Common myeloid progenitor, CD34-positive (primary cell): ENCODE measurements at regions not wholly inside any gene's neighbourhood (a gene's known extent, or its start where the extent isn't known, plus 50 kb on each side); places are given as distances from the start of the nearest gene placed in this dataset.

Experiments used
- CTCF ChIA-PET: fragments of 350-600 bp; sonication (Branson Sonifier 250); formaldehyde crosslinking; loops from one replicate; lab custom pipeline; 2021; ENCODE audit warnings: antibody characterized with exemption; lab: Charles Lee
- POLR2A ChIA-PET: fragments of 350-600 bp; sonication (Branson Sonifier 250); formaldehyde crosslinking; loops from one replicate; lab custom pipeline; 2021; ENCODE audit warnings: antibody characterized with exemption; lab: Charles Lee
- DNase-seq, 3 donors: peaks; one replicate each; pipeline versions ENCODE4 v3.0.0 to v3.0.0-alpha.2; 2013
- H3K27ac ChIP-seq, 2 experiments: 1 replicate in 1 of 2; 2 replicates in 1 of 2; pipeline ENCODE4 v1.7.0; 2013; ENCODE audit warnings: inconsistent platforms in 2 of 2, low read length in 2 of 2, mild to moderate bottlenecking in 2 of 2, low read depth in 1 of 2, moderate library complexity in 1 of 2; ENCODE audit not compliant: severe bottlenecking in 2 of 2, insufficient read depth in 1 of 2, poor library complexity in 1 of 2
- H3K27me3 ChIP-seq, 5 experiments: replicated peaks in 2 of 5; 1 replicate in 3 of 5; 2 replicates in 2 of 5; pipeline versions ENCODE4 v1.6.1 to v1.7.0; 2013; ENCODE audit warnings: low read length in 4 of 5, mild to moderate bottlenecking in 2 of 5, moderate library complexity in 2 of 5, inconsistent platforms in 1 of 5; ENCODE audit not compliant: insufficient read depth in 5 of 5, control insufficient read depth in 4 of 5
- H3K36me3 ChIP-seq, 4 experiments: 1 replicate in 2 of 4; 2 replicates in 2 of 4; pipeline versions ENCODE4 v1.6.1 to v1.7.0; 2013; ENCODE audit warnings: low read length in 3 of 4, control low read depth in 1 of 4, mild to moderate bottlenecking in 1 of 4; ENCODE audit not compliant: control insufficient read depth in 4 of 4, insufficient read depth in 4 of 4
- H3K4me1 ChIP-seq, 4 experiments: 1 replicate in 3 of 4; 2 replicates in 1 of 4; pipeline versions ENCODE4 v1.6.1 to v1.7.1; 2013; ENCODE audit warnings: low read length in 3 of 4, mild to moderate bottlenecking in 3 of 4, control low read depth in 1 of 4, inconsistent platforms in 1 of 4, moderate library complexity in 1 of 4; ENCODE audit not compliant: control insufficient read depth in 4 of 4, insufficient read depth in 4 of 4; ENCODE audit errors: control extremely low read depth in 1 of 4
- H3K4me3 ChIP-seq, 7 experiments: 1 replicate in 4 of 7; 2 replicates in 3 of 7; pipeline versions ENCODE4 v1.5.1 to v1.7.0; 2013; ENCODE audit warnings: mild to moderate bottlenecking in 7 of 7, low read length in 6 of 7, moderate library complexity in 6 of 7, inconsistent platforms in 2 of 7, low read depth in 2 of 7, control low read depth in 1 of 7; ENCODE audit not compliant: insufficient read depth in 4 of 7, control insufficient read depth in 1 of 7; ENCODE audit errors: extremely low read depth in 1 of 7
- H3K9me3 ChIP-seq, 5 experiments: 1 replicate in 4 of 5; 2 replicates in 1 of 5; pipeline versions ENCODE4 v1.6.1 to v1.7.1; 2013; ENCODE audit warnings: low read length in 4 of 5, mild to moderate bottlenecking in 2 of 5, inconsistent platforms in 1 of 5, low read depth in 1 of 5, moderate library complexity in 1 of 5; ENCODE audit not compliant: control insufficient read depth in 4 of 5, insufficient read depth in 2 of 5; ENCODE audit errors: control extremely low read depth in 1 of 5
- WGBS: methylation state at CpG from one replicate; pipeline ENCODE4 v1.1.5; 2013; ENCODE audit not compliant: insufficient coverage; 5-methylcytosine and 5-hydroxymethylcytosine counted together

- H3K9me3 ChIP-seq, result peaks cover 0 to 9% (median 2%) of the 10 kb centered on the region in 5 experiments
- POLR2A ChIA-PET, result no interaction called here
- H3K27ac ChIP-seq, result no peak overlapping the region
- no CpG with 5 or more reads among the region's 1 CpG for WGBS
- DNase-seq, result no peak
- CTCF ChIA-PET, result no interaction called here
- no peaks in the 10 kb centered on the region for H3K27me3 ChIP-seq
- H3K4me1 ChIP-seq, result peaks cover 0 to 6% (median 0%) of the 10 kb centered on the region in 4 experiments
- H3K36me3 ChIP-seq, result no peaks in the 10 kb centered on the region
- H3K4me3 ChIP-seq, result no peak overlapping the region
Measured at GRCh38 chr4:132056496-132056895, 1092.6 kb upstream of the PCDH10 start.

GRCh38 chr4:132059227-132059626 lies 1089.9 kb upstream of the PCDH10 start:
- no peak overlapping the region for H3K27ac ChIP-seq

GRCh38 chr4:132062611-132063239 lies 1086.4 kb upstream of the PCDH10 start:
- H3K27ac ChIP-seq, result no peak overlapping the region
- ChIA-PET CTCF (interaction anchor here (1.2 kb wide), 1 partner anchor 14 kb away, joined by 3 read pairs; no protein-coding TSS in a partner anchor), POLR2A (interaction anchor here (0.6 kb wide), 1 partner anchor 1992 kb away, joined by 3 read pairs; no protein-coding TSS in a partner anchor)
- peaks cover 0 to 8% (median 2%) of the 10 kb centered on the region in 5 experiments for H3K9me3 ChIP-seq
- H3K4me3 ChIP-seq, result no peak overlapping the region
- H3K36me3 ChIP-seq, result no peaks in the 10 kb centered on the region
- H3K27me3 ChIP-seq, result no peaks in the 10 kb centered on the region
- H3K4me1 ChIP-seq, result peaks cover 0 to 4% (median 2%) of the 10 kb centered on the region in 4 experiments
- WGBS, result 98% methylated on average over 27 of the region's 31 CpGs
- no peak for DNase-seq

More at GRCh38 chr4:132059227-132059626, 1089.9 kb upstream of the PCDH10 start:
- POLR2A ChIA-PET, result no interaction called here
- no peaks in the 10 kb centered on the region for H3K27me3 ChIP-seq
- WGBS, result no CpG with 5 or more reads among the region's 1 CpG
- H3K9me3 ChIP-seq, result peaks cover 0 to 9% (median 2%) of the 10 kb centered on the region in 5 experiments
- peaks cover 0 to 9% (median 2%) of the 10 kb centered on the region in 4 experiments for H3K4me1 ChIP-seq
- CTCF ChIA-PET, result no interaction called here
- no peak overlapping the region for H3K4me3 ChIP-seq
- DNase-seq, result no peak
- H3K36me3 ChIP-seq, result no peaks in the 10 kb centered on the region

- no peaks in the 10 kb centered on the region for H3K27me3 ChIP-seq
- no peak overlapping the region for H3K4me3 ChIP-seq
- DNase-seq, result no peak
- ChIA-PET POLR2A (no interaction called here), CTCF (interaction anchor here (1.2 kb wide), 1 partner anchor 15 kb away, joined by 3 read pairs; no protein-coding TSS in a partner anchor)
- peaks cover 0 to 4% (median 2%) of the 10 kb centered on the region in 4 experiments for H3K4me1 ChIP-seq
- H3K27ac ChIP-seq, result no peak overlapping the region
- no peaks in the 10 kb centered on the region for H3K36me3 ChIP-seq
- H3K9me3 ChIP-seq, result no peaks in the 10 kb centered on the region
- WGBS, result no CpG with 5 or more reads among the region's 1 CpG
Measured at GRCh38 chr4:132063829-132064228, 1085.3 kb upstream of the PCDH10 start.

GRCh38 chr4:132065940-132066495 lies 1083.1 kb upstream of the PCDH10 start:
- WGBS, result 92% methylated on average over 2 of the region's 2 CpGs
- Histone ChIP-seq H3K4me3 (no peak overlapping the region), H3K27ac (no peak overlapping the region), H3K4me1 (peaks cover 0 to 4% (median 2%) of the 10 kb centered on the region in 4 experiments), H3K36me3 (no peaks in the 10 kb centered on the region), H3K27me3 (no peaks in the 10 kb centered on the region), H3K9me3 (no peaks in the 10 kb centered on the region)
- ChIA-PET POLR2A (no interaction called here), CTCF (no interaction called here)
- DNase-seq, result no peak

- POLR2A ChIA-PET, result no interaction called here
- Histone ChIP-seq H3K9me3 (no peaks in the 10 kb centered on the region), H3K36me3 (no peaks in the 10 kb centered on the region), H3K27ac (no peak overlapping the region), H3K4me3 (no peak overlapping the region), H3K27me3 (no peaks in the 10 kb centered on the region), H3K4me1 (no peaks in the 10 kb centered on the region)
- WGBS, result no CpG with 5 or more reads among the region's 1 CpG
- no peak for DNase-seq
- CTCF ChIA-PET, result no interaction called here
Measured at GRCh38 chr4:132071815-132072214, 1077.3 kb upstream of the PCDH10 start.

GRCh38 chr4:132076829-132077228 lies 1072.3 kb upstream of the PCDH10 start:
- no peaks in the 10 kb centered on the region for H3K4me1 ChIP-seq
- WGBS, result no CpG with 5 or more reads among the region's 2 CpGs
- CTCF ChIA-PET, result no interaction called here

More at GRCh38 chr4:132076829-132077228, 1072.3 kb upstream of the PCDH10 start:
- Histone ChIP-seq H3K4me3 (no peak overlapping the region), H3K27me3 (no peaks in the 10 kb centered on the region), H3K9me3 (no peaks in the 10 kb centered on the region), H3K36me3 (no peaks in the 10 kb centered on the region), H3K27ac (no peak overlapping the region)
- POLR2A ChIA-PET, result no interaction called here
- no peak for DNase-seq
